IPS DF 6.9 (cell line): ENCODE measurements at regions not wholly inside any gene's neighbourhood (a gene's known extent, or its start where the extent isn't known, plus 50 kb on each side); places are given as distances from the start of the nearest gene placed in this dataset.
"Not testable (repeated sequence)": the region's sequence is repeated elsewhere in the genome, so short reads cannot be mapped to it uniquely, and the experiment has no call there.

ENCODE experiments used
- DNase-seq: peaks from one replicate; pipeline ENCODE4 v3.0.0-alpha.2; 2013; ENCODE audit warnings: low read depth, low spot score
- H3K27ac ChIP-seq: one replicate; pipeline ENCODE4 v1.5.1; 2013; ENCODE audit warnings: low read length, control low read depth
- H3K27me3 ChIP-seq: 2 replicates; pipeline ENCODE4 v1.6.1; 2013; ENCODE audit warnings: mild to moderate bottlenecking, low read length; ENCODE audit not compliant: control insufficient read depth, insufficient read depth
- H3K36me3 ChIP-seq: 2 replicates; pipeline ENCODE4 v1.6.1; 2013; ENCODE audit warnings: low read length; ENCODE audit not compliant: control insufficient read depth, insufficient read depth
- H3K4me1 ChIP-seq: 2 replicates; pipeline ENCODE4 v1.6.1; 2013; ENCODE audit warnings: low read length; ENCODE audit not compliant: control insufficient read depth, insufficient read depth
- H3K4me3 ChIP-seq: 2 replicates; pipeline ENCODE4 v1.5.1; 2013; ENCODE audit warnings: mild to moderate bottlenecking, low read length
- H3K9me3 ChIP-seq: 2 replicates; pipeline ENCODE4 v1.6.1; 2013; ENCODE audit warnings: low read length, inconsistent platforms; ENCODE audit not compliant: control insufficient read depth, insufficient read depth
- WGBS: extraction: QIAGEN DNeasy Blood & Tissue Kit; methylation state at CpG from one replicate; pipeline ENCODE4 v1.1.7; 2013; ENCODE audit warnings: mixed read lengths, missing lambda C conversion rate; ENCODE audit not compliant: insufficient read length, insufficient coverage; 5-methylcytosine and 5-hydroxymethylcytosine counted together

DNA sequence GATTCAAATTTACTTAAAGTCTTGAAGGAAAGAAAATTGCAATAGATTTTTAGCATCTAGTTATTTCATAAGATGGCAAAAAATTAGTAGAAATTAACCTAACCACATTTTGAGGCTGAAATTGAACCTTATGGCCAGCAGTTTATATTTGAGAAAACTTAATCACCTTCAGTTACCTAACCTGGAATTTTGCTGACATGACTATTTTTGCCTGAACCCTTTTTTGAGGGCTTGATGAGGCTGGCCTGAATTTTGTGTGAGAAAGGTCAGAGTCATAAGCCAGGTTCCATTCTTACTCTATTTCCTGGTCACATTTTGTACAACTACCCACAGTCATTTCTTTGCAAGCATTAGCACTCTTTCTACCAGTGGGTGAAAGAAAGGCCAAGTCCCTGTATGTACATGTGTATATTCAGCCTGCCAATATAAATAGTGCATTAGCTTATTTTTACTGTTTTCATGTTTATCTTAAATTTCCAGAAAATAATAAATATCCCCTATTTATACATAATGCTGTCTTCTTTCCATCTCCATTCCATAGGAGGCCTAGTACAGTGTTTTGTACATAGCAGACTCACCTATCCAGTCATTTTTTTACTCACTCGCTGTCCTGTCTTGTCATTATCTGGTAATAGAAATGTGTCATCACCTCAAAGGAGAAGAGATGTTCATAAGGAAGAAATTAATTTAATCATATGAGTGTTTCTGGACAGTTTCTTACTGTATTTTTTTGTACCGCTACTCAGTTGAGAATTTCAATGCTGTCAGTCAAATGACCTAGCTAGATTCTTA lies 108.4 kb upstream of the SGCD start:
- no peak for DNase-seq
- H3K36me3 ChIP-seq: no peaks in the 10 kb centered on the region
- H3K27me3 ChIP-seq: no peaks in the 10 kb centered on the region
- no peak overlapping the region for H3K27ac ChIP-seq
- no peaks in the 10 kb centered on the region for H3K9me3 ChIP-seq
- no CpG with 5 or more reads among the region's 2 CpGs for WGBS
- no peak overlapping the region for H3K4me3 ChIP-seq
- H3K4me1 ChIP-seq: no peaks in the 10 kb centered on the region

DNA sequence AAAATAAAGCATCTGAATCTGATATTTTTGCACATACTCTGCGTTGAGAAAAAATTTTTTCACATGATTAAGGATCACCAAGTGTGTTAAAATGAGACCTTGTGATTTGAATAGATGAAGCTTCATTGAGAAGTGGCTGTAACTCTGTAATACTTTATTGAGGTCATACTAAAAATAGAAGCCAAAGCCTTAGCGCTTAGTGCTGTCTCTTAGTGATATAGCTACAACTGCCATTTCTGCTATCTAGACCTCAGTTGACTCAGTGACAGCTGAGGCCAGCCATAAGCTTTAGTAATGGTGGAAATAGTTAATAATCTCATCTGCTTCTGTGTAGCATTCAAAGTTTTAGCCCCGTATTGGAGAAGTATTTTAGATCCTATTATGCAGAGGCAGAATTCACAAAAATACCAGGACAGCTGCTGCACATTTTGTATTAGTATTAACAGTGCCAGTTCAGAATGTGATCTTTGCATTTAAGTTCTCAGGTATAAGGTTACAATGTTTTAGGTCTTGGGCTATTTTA lies 107.4 kb upstream of the SGCD start:
- Histone ChIP-seq H3K9me3 (no peaks in the 10 kb centered on the region), H3K4me1 (no peaks in the 10 kb centered on the region), H3K27me3 (no peaks in the 10 kb centered on the region), H3K4me3 (no peak overlapping the region), H3K27ac (no peak overlapping the region), H3K36me3 (no peaks in the 10 kb centered on the region)
- no CpG with 5 or more reads among the region's 3 CpGs for WGBS
- no peak for DNase-seq

DNA sequence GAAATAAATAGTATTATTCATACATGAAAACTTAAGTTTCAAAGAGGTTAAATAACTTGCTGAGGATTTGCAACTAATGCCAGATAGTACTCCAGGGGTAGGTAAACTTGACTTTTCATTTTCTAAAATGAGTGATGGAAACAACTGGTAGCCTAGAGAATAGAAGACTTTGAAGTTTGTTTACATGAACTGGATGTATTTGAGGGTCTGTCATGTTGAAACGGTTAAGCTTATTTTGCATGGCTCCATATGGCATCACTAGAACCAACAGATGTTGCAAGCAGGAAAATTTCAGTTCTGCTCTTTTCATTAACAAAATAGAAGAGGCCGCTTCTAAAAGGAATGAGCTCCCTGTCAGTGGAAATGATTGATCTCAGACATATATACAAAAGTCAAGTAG lies 105.1 kb upstream of the SGCD start:
- H3K4me1 ChIP-seq: no peaks in the 10 kb centered on the region
- H3K9me3 ChIP-seq: no peaks in the 10 kb centered on the region
- no peaks in the 10 kb centered on the region for H3K27me3 ChIP-seq
- no peak for DNase-seq
- no peaks in the 10 kb centered on the region for H3K36me3 ChIP-seq
- H3K27ac ChIP-seq: no peak overlapping the region
- no CpG with 5 or more reads among the region's 2 CpGs for WGBS
- no peak overlapping the region for H3K4me3 ChIP-seq

DNA sequence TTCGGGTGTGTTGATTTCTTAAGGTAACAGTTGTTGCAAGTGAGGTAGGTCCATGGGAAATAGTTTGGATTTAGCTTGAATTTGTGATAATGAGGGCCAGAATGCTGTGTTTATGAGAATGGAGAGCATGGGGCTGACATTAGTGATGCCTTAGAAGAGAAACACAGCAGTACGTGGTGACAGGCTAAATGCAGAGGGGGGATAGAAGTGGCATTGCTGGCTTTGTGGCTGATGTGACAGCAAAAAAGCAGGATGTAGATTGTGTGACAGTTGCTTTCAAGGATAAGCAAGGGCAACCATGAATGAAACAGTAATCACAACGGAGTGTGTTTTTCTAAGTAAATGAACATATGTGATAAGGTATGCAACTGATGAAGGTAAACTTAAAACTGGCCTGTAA lies 103.4 kb upstream of the SGCD start:
- no peak for DNase-seq
- H3K27ac ChIP-seq: no peak overlapping the region
- WGBS: no CpG with 5 or more reads among the region's 3 CpGs
- no peaks in the 10 kb centered on the region for H3K9me3 ChIP-seq
- H3K4me1 ChIP-seq: no peaks in the 10 kb centered on the region
- no peaks in the 10 kb centered on the region for H3K36me3 ChIP-seq
- no peaks in the 10 kb centered on the region for H3K27me3 ChIP-seq
- no peak overlapping the region for H3K4me3 ChIP-seq

DNA sequence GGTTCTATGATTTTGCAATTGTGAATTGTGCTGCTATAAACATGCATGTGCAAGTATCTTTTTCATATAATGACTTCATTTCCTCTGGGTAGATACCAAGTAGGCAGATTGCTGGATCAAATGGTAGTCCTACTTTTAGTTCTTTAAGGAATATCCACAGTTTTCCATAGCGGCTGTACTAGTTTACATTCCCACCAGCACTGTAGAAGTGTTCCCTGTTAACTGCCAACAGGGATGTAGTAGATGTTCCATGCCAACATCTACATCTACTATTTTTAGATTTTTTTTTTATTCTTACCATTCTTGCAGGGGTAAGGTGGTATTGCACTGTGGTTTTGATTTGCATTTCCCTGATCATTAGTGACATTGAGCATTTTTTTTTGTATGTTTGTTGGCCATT lies 100.5 kb upstream of the SGCD start:
- not testable (repeated sequence) for H3K27me3 ChIP-seq, H3K27ac ChIP-seq, H3K9me3 ChIP-seq, H3K36me3 ChIP-seq, DNase-seq, H3K4me3 ChIP-seq, H3K4me1 ChIP-seq
- no CpG with 5 or more reads among the region's 1 CpG for WGBS

DNA sequence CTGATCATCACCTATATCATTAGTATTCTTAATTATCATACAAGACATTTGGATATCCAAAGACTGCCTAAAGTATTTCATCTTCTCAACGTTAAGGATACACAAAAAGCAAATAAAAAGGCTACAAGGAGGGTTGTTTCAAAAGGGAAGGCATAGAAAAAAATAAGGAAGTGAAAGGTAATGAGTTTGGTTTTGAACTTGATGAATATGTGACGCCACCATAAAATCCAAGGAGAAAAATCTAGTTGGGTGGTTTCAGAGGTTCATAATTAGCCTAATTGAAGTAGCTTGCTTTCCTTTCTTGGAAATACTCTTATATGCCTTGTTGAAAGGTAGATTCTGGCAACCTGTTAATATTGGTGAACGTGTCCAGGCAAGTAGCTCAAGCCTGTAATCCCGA lies 96.1 kb upstream of the SGCD start:
- Histone ChIP-seq H3K27me3 (no peaks in the 10 kb centered on the region), H3K9me3 (no peaks in the 10 kb centered on the region), H3K36me3 (no peaks in the 10 kb centered on the region), H3K4me1 (no peaks in the 10 kb centered on the region; the same call in 1 of the 2 replicates), H3K27ac (no peak overlapping the region), H3K4me3 (no peak overlapping the region)
- no peak for DNase-seq
- WGBS: no CpG with 5 or more reads among the region's 4 CpGs

DNA sequence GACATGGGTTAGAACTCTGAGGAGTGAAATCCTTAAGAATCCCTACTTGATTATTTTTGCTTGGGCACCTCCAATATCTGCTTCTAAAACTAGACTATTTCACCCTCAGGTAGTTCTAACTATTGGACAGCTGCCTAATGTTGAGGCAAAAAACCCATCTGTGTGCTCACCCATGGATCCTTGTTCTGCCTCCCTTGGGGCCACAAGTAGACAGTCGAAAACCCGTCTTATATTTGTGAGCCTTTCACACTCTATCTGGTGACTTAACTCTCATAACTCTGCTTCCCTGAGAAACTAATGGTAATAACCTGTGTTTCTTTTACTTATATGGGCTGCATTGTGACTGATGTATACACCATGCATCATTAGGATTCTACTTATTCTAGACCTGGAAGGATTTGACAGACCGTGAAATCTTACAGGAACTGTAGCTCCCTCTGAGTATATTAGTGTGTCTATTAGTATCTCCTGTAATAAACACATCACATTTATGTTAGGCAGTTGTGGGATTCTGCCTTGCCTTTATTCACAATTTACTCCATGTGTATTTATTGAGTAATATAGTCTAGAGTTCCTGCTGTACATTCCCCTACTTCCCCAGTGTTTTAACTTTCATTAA lies 94.6 kb upstream of the SGCD start:
- H3K27ac ChIP-seq: no peak overlapping the region
- no peak for DNase-seq
- no peaks in the 10 kb centered on the region for H3K36me3 ChIP-seq
- no CpG with 5 or more reads among the region's 3 CpGs for WGBS
- no peaks in the 10 kb centered on the region for H3K27me3 ChIP-seq
- no peaks in the 10 kb centered on the region for H3K9me3 ChIP-seq
- H3K4me3 ChIP-seq: no peak overlapping the region
- H3K4me1 ChIP-seq: no peaks in the 10 kb centered on the region; the same call in 1 of the 2 replicates

DNA sequence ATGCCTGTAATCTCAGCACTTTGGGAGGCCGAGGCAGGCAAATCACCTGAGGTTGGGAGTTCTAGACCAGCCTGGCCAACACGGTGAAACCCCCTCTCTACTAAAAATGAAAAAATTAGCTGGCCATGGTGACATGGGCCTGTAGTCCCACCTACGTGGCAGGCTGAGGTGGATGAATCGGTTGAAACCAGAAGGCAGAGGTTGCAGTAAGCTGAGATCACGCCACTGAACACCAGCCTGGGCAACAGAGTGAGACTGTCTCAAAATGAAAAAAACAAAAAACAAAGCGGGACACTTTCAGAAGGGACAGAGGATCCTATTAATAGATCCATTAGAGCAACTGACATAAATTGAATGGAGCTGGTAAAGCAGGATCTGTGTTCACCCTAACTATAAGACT lies 89.6 kb upstream of the SGCD start:
- no peak overlapping the region for H3K27ac ChIP-seq
- H3K27me3 ChIP-seq: no peaks in the 10 kb centered on the region
- no peaks in the 10 kb centered on the region for H3K36me3 ChIP-seq
- no peaks in the 10 kb centered on the region for H3K9me3 ChIP-seq
- no peaks in the 10 kb centered on the region for H3K4me1 ChIP-seq
- no CpG with 5 or more reads among the region's 6 CpGs for WGBS
- no peak overlapping the region for H3K4me3 ChIP-seq
- DNase-seq: no peak

DNA sequence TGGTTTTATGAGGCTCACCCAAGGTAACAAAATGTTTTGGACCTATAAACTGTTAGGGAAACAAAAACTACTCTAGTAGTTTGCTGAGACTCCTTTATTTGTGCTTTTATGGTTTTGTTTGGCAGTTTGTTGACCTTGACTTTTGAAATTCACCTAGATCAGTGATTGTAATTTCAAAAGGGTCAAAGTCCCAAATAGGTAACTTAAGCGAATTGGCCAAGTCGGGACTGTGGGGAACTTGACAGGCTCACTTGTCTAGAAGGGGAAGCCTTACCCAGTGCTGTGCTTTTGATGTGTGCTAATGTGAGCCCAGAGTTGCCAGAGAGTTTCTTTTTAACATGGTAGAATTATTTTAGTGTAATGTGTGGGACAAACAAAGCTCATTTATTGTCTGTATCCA lies 87.2 kb upstream of the SGCD start:
- Histone ChIP-seq H3K27me3 (no peaks in the 10 kb centered on the region), H3K9me3 (no peaks in the 10 kb centered on the region), H3K4me3 (no peak overlapping the region), H3K4me1 (no peaks in the 10 kb centered on the region), H3K27ac (no peak overlapping the region), H3K36me3 (no peaks in the 10 kb centered on the region)
- no CpG with 5 or more reads among the region's 2 CpGs for WGBS
- no peak for DNase-seq

DNA sequence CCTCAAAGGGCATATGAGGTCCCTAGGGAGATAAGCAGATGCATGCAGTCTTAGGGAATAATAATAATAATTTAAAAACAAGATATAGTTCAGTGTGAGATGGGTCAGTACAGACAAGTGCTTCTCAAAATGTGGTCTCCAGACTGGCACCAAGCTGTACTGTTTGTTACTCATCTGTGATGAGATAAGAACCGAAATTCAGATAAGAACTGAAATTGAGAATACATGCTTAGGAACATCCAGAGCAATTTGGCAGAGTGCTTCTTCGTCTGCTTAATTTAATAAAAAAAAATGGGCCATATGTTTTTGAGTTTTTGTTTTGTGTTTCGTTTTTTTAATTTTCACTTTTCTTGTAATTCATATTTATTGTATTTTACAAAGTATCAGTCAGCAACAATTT lies 86.5 kb upstream of the SGCD start:
- no peaks in the 10 kb centered on the region for H3K36me3 ChIP-seq
- H3K4me1 ChIP-seq: no peaks in the 10 kb centered on the region
- H3K27ac ChIP-seq: no peak overlapping the region
- H3K27me3 ChIP-seq: no peaks in the 10 kb centered on the region
- DNase-seq: no peak
- no peak overlapping the region for H3K4me3 ChIP-seq
- no peaks in the 10 kb centered on the region for H3K9me3 ChIP-seq
- WGBS: no CpG with 5 or more reads among the region's 3 CpGs

DNA sequence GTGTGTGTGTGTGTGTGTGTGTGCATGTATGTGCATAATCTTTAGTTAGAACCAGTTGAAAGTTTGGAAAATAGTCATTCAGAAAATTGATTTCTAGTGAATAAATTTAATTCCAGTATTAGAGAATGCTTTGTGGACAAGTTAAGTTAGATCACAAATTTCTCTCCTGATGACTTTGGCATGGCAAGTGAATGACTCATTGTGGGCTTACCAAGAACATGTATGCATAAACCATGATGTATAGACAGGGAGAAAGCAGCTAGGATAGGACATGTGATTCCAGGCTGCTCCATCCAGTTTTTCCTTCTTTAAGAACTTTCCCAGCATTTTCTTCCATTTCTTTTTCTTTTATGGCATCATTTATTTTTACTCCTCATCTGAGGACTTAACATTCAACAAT lies 85.7 kb upstream of the SGCD start:
- DNase-seq: no peak
- H3K4me1 ChIP-seq: no peaks in the 10 kb centered on the region
- H3K27ac ChIP-seq: no peak overlapping the region
- H3K36me3 ChIP-seq: no peaks in the 10 kb centered on the region
- no peaks in the 10 kb centered on the region for H3K27me3 ChIP-seq
- H3K9me3 ChIP-seq: no peaks in the 10 kb centered on the region
- H3K4me3 ChIP-seq: no peak overlapping the region
